ENCODE measurements at regions not wholly inside any gene's neighbourhood (a gene's known extent, or its start where the extent isn't known, plus 50 kb on each side); places are given as distances from the start of the nearest gene placed in this dataset.
A peak's percentile ranks its signal among the peaks of the same experiment; 100 is the strongest.

DNA sequence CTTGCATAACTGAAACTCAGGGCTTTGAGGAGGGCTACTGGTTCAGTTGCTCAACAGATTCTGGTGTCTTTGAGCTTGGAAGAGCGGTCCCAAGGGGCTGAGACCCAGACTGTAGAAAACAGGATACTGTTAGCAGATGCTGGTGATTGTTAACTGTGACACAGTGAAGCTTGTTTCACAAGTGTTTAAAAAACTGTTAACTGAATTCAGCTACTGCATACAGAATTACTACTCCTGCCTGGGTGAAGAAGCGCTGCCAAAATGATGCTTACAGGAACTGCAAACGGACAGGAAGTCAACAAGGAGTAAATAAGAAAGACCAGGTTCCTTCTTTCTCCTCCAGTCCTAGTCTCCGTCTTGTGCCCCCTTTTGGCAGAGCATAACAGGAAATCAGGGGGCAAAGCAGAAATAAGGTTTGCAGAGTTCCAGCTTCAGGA lies 195.3 kb upstream of the USP25 start:
- TF ChIP-seq, protein P1, sequence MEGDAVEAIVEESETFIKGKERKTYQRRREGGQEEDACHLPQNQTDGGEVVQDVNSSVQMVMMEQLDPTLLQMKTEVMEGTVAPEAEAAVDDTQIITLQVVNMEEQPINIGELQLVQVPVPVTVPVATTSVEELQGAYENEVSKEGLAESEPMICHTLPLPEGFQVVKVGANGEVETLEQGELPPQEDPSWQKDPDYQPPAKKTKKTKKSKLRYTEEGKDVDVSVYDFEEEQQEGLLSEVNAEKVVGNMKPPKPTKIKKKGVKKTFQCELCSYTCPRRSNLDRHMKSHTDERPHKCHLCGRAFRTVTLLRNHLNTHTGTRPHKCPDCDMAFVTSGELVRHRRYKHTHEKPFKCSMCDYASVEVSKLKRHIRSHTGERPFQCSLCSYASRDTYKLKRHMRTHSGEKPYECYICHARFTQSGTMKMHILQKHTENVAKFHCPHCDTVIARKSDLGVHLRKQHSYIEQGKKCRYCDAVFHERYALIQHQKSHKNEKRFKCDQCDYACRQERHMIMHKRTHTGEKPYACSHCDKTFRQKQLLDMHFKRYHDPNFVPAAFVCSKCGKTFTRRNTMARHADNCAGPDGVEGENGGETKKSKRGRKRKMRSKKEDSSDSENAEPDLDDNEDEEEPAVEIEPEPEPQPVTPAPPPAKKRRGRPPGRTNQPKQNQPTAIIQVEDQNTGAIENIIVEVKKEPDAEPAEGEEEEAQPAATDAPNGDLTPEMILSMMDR (IDR thresholded peaks at IDR 0.05; ENCODE audit: borderline replicate concordance, extremely low read depth, low read length, poor library complexity, severe bottlenecking) = peak; percentile 73
- TF ChIP-seq EZH2 (IDR thresholded peaks at IDR 0.05; ENCODE audit: borderline replicate concordance, low read depth, low read length, severe bottlenecking) = no peak

Data from DND-41 (cell line).